GM12873 (cell line): ENCODE measurements at regions not wholly inside any gene's neighbourhood (a gene's known extent, or its start where the extent isn't known, plus 50 kb on each side); places are given as distances from the start of the nearest gene placed in this dataset.

Source experiments
- CTCF ChIP-seq: IDR thresholded peaks from 2 replicates; pipeline ENCODE4 v1.5.1; 2012; ENCODE audit warnings: low read depth, mild to moderate bottlenecking, moderate library complexity, low read length, control low read depth; ENCODE audit not compliant: insufficient read depth; ENCODE audit errors: missing control alignments

DNA sequence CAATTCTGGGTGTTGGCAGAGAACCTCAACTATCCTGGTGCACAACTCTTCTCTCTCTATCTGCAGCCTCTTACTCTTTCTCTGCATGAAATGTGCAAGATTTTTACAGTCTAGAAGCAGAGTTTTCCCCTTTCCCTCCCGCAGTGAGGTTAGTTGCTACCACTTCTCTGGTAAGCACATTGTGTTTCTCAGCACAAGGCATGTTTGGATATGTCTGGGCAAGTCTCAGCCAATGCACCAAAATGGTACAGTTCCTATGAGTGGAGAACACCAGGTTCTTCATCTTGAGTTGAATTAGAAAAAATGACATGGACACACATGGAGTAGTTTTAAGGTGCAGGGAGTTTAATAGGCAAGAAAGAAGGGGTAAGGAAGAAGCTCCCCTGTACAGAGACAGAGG, 187.0 kb downstream of the CCNG2 start:
- no peak for TF ChIP-seq CTCF

DNA sequence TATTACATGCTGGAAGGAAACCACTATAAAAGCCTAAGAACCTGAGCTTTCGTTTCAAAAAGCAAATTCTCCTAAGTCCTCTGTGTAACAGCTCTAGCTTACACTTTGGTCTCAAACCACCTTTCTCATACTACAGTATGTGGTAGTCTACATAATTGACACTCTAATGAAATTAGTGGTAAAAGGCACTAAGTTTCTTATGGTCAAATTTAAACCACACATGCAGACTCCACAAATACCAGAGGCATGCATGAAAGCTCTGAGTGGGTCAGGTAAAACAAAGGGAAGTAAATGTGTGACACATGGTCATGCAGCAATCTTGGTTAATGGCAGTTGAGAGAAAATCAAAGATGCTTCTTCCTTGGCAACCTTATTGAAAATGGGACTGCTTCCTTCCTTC, 187.8 kb downstream of the CCNG2 start:
- TF ChIP-seq CTCF = no peak

GRCh38 chr4:77347351-77347966, 190.5 kb downstream of the CCNG2 start:
- no peak for TF ChIP-seq CTCF

GRCh38 chr4:77348815-77349214, 191.8 kb downstream of the CCNG2 start:
- TF ChIP-seq CTCF = no peak

DNA sequence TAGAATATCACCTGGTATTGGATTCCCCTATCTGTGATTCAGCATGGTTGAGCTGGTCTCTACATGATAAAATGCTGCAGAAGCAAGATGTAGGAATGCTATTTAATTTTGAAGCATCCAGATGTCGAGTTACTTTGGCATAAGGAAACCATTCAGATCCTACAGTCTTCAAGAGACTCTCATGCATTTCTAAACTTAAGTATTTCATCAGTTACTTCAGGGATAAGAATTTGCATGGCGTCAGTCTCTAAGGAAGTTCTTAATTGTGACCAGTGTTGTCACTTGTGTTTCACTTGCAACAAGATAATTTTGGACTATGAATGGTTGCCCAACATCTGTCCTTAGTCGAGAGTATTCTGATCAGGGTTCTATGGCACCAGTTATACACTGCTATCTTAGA, 192.4 kb downstream of the CCNG2 start:
- TF ChIP-seq CTCF = no peak

- TF ChIP-seq CTCF = no peak
These were observed 192.8 kb downstream of the CCNG2 start for GRCh38 chr4:77349796-77350195.

GRCh38 chr4:77352192-77352591, 195.2 kb downstream of the CCNG2 start:
- no peak for TF ChIP-seq CTCF
